GM12875 (cell line): ENCODE measurements at regions not wholly inside any gene's neighbourhood (a gene's known extent, or its start where the extent isn't known, plus 50 kb on each side); places are given as distances from the start of the nearest gene placed in this dataset.

Experiments used
- H3K4me3 ChIP-seq: one replicate; pipeline ENCODE4 v1.5.1; 2011; ENCODE audit warnings: low read depth, low read length, control low read depth
- TF ChIP-seq, protein P1 (sequence below): IDR thresholded peaks from 2 replicates; pipeline ENCODE4 v1.5.1; 2011; ENCODE audit warnings: low read depth, mild to moderate bottlenecking, control low read depth, inconsistent platforms, low read length, moderate library complexity, borderline replicate concordance; ENCODE audit not compliant: insufficient read depth

DNA sequence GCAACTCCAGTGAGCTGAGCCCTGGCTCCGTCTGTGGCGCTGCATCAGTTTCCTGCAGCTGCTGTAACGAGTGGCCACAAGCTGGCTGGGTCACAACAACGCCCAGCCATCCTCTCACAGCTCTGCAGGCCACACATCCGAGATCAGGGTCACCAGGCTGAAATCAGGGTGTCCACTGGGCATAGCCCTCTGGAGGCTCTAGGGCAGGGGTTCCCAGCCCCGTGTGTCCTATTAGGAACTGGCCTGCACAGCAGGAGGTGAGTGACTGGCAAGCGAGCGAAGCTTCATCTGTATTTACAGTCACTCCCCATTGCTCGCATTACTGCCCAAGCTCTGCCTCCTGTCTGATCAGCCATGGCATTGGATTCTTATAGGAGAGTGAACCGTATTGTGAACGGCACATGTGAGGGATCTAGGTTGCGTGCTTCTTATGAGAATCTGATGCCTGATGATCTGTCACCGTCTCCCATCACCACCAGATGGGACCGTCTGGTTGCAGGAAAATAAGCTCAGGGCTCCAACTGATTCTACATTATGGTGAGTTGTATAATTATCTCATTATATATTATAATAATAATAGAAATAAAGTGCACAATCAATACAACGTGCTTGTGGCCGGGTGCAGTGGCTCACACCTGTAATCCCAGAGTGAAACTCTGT is 176.5 kb downstream of the SEC14L1 start:
- H3K4me3 ChIP-seq = no peak overlapping the region
- TF ChIP-seq, protein P1, sequence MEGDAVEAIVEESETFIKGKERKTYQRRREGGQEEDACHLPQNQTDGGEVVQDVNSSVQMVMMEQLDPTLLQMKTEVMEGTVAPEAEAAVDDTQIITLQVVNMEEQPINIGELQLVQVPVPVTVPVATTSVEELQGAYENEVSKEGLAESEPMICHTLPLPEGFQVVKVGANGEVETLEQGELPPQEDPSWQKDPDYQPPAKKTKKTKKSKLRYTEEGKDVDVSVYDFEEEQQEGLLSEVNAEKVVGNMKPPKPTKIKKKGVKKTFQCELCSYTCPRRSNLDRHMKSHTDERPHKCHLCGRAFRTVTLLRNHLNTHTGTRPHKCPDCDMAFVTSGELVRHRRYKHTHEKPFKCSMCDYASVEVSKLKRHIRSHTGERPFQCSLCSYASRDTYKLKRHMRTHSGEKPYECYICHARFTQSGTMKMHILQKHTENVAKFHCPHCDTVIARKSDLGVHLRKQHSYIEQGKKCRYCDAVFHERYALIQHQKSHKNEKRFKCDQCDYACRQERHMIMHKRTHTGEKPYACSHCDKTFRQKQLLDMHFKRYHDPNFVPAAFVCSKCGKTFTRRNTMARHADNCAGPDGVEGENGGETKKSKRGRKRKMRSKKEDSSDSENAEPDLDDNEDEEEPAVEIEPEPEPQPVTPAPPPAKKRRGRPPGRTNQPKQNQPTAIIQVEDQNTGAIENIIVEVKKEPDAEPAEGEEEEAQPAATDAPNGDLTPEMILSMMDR = no peak

DNA sequence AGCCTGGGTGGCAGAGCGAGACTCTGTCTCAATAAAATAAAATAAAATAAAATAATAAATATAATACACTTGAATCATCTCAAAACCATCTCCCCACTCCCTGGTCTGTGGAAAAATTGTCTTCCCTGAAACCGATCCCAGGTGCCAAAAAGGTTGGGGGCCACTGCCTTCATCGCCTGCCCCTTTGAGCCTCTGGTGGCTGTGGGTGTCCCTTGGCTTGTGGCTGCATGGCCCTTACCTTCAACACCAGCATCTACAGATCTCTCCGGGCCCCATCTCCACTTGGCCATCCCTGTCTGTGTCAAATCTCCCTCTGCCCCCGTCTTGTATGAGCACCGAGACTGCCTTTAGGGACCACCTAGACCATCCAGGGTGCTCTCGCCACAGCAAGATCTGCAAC is 177.3 kb downstream of the SEC14L1 start:
- TF ChIP-seq, protein P1 = no peak
- H3K4me3 ChIP-seq = no peak overlapping the region

DNA sequence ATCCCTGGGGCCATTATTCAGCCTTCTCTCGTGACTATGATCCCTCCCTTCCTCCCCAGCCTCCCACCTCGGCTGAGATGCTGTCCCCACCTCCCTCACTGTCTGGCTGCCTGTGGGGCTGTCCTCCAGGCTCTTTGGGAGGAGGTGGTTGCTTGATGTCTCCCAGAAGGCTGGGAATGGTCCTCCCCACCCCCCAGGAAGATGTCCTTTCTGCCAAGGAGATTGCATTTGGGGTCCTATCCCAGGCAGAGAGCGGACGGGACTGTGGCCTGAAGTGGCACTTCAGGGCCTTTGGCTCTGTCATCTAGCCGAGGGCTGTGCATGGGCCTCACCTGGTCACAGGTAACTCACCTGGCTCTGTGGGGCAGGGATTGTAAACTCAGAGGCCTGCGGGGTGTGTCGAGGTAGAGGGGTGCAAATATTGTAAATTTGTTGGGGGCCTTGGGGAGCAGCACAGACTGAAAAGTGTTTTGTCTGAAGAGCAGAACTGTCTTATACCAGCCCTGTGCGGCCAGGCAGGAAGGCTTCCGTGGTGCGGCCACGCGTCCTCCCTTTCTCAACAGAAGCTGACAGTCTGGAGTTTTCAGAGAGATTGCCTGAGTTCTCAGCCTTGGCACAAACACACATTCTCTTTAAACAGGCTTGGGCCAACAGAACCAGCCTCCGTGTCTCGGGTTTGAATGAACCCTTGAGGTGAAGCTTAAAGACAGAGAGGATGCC is 177.9 kb downstream of the SEC14L1 start:
- no peak overlapping the region for H3K4me3 ChIP-seq
- TF ChIP-seq, protein P1 = no peak

DNA sequence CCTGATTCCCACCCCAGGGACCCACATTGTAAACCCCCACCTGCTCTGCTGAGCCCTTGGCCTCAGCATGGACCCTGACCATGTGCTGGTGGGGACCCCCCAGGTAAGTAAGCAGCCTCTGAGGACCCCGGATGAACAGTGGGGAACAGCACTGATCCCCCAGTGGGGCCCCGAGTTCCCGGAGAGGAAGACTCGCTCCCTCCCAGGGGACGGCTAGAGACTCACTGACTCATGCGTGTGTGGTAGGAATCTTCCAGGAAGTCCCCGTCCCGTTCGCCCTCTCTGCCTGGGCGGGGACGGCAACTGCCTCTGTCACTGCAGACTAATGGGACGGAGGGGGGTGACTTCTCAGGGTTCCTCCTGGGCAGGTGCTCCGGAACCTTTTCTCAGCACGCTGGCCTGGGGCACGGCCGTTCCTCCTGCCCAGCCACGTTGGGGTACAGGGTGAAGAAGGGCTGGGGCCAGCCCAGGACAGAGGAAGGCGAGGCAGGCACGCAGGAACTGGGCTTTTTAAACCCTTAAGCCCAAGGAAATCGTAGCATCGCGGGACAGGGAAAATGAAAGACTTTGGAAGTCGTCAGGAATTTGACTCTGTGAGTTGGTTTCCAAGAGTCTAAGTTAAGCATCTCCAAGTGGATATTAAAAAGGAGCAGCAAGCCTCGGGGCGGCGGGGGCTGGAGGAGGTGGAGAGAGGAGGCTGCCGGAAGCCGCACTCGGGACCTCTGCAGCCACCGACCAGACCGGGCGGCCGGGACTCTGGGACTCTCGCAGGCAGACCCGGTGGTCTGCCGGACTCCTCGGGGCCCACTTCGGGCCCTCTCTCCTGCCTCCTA is 178.7 kb downstream of the SEC14L1 start:
- TF ChIP-seq, protein P1 = no peak

DNA sequence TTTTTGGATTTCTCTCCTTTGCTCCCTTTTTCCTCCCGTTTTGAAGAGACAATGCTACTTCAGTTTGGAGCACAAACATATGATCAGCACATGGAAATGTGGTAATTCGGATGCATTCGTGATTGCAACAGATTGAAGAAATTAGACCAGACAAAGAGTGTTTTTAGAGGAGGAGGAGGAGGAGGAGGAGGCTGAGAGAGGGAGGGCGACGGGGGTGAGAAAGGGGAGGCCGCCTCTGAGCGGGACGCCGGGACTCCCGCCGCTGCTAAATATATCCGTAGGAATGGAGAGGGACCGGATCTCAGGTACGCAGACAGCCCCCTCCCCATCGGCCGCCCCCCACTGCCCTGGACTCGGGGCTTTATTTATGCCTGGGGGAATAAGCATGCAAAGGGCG is 179.3 kb downstream of the SEC14L1 start:
- peak overlapping the region; percentile 77 for H3K4me3 ChIP-seq

More for the DNA sequence above, 178.7 kb downstream of the SEC14L1 start:
- H3K4me3 ChIP-seq = peak overlapping the region; percentile 77

DNA sequence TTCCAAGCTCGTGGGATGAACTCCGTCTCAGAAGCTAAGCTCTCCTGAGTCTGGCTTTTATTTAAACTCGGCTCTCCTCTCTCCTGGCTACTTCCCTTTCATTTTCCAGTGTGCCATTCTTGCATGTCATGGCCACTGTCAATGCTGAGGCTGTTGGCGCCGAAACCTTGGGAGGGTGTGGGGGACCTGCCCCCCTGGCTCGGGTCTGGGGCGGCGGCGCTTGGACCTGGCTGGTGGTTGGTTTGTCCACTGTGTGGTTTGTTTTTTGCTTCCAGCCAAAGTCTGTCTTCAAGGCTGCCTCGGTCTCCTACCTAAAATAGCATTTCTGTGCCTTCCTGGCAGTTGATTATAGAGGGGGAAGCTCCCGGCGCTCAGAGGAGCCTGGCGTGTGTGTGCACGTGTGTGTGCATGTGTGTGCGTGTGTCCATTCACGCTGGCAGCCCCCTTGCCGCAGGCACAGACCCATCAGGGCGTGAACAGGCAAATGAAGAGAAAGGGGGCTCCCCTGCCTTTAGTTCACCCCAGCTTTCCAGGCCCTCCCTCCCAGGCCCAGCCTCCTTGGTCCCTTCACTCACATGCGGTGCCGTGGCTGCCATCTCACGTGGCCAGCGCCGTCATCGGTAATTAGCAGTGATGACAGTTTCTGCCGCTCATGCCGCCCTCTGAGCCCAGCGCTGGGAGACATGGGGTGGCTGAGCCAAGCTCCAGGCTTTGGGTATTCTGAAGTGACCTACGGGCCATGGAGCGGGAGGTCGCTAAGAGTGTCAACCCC is 179.9 kb downstream of the SEC14L1 start:
- TF ChIP-seq, protein P1 = no peak
- H3K4me3 ChIP-seq = peak overlapping the region; percentile 77

More for the DNA sequence above, 179.3 kb downstream of the SEC14L1 start:
- TF ChIP-seq, protein P1 = no peak
